GM23338 (cell line): ENCODE measurements at regions not wholly inside any gene's neighbourhood (a gene's known extent, or its start where the extent isn't known, plus 50 kb on each side); places are given as distances from the start of the nearest gene placed in this dataset.

Experiments
- ATAC-seq: fragments of 200-7000 bp; cut with Tn5 transposase; 3 replicates; pipeline ENCODE4 v1.9.1; 2020
- DNase-seq: peaks from one replicate; pipeline ENCODE4 v3.0.0-alpha.2; 2015; ENCODE audit warnings: low spot score
- H2AFZ ChIP-seq: fragments of 200-600 bp; sonication (generic); 2 replicates; pipeline ENCODE4 v1.8.0; 2016; ENCODE audit warnings: antibody characterized with exemption, mild to moderate bottlenecking, moderate library complexity
- H3F3A ChIP-seq: fragments of 200-600 bp; sonication (generic); replicated peaks from 2 replicates; pipeline ENCODE4 v1.8.0; 2017; ENCODE audit warnings: antibody characterized with exemption, mixed run types, low read depth
- H3K27ac ChIP-seq: fragments of 200-600 bp; sonication (generic); 2 replicates; pipeline ENCODE4 v1.6.1; 2016; ENCODE audit warnings: low read depth
- H3K27me3 ChIP-seq: fragments of 200-600 bp; sonication (generic); 2 replicates; pipeline ENCODE4 v1.8.0; 2016; ENCODE audit warnings: mild to moderate bottlenecking, mixed run types, moderate library complexity; ENCODE audit not compliant: insufficient read depth
- H3K36me3 ChIP-seq: fragments of 200-600 bp; sonication (generic); 2 replicates; pipeline ENCODE4 v1.8.0; 2016; ENCODE audit warnings: mild to moderate bottlenecking; ENCODE audit not compliant: insufficient read depth
- H3K4me1 ChIP-seq: fragments of 200-600 bp; sonication (generic); 2 replicates; pipeline ENCODE4 v1.8.0; 2016; ENCODE audit warnings: mild to moderate bottlenecking, moderate library complexity; ENCODE audit not compliant: insufficient read depth
- H3K4me2 ChIP-seq: fragments of 200-600 bp; sonication (generic); 2 replicates; pipeline ENCODE4 v1.7.1; 2017; ENCODE audit warnings: mixed run types
- H3K4me3 ChIP-seq: fragments of 200-600 bp; sonication (generic); 2 replicates; pipeline ENCODE4 v1.6.1; 2016; ENCODE audit warnings: mixed run types
- H3K79me2 ChIP-seq: fragments of 200-600 bp; sonication (generic); replicated peaks from 2 replicates; pipeline ENCODE4 v1.8.0; 2017; ENCODE audit warnings: mild to moderate bottlenecking; ENCODE audit not compliant: insufficient read depth
- H3K9me2 ChIP-seq: fragments of 200-600 bp; sonication (generic); 2 replicates; pipeline ENCODE4 v1.8.0; 2017; ENCODE audit not compliant: insufficient read depth
- H4K20me1 ChIP-seq: fragments of 200-600 bp; sonication (generic); replicated peaks from 2 replicates; pipeline ENCODE4 v1.8.0; 2017; ENCODE audit warnings: mild to moderate bottlenecking; ENCODE audit not compliant: insufficient read depth
- H3K27ac Mint-ChIP-seq: 2 replicates; pipeline ENCODE4 v1.8.0; 2020; ENCODE audit warnings: inconsistent platforms, mild to moderate bottlenecking, moderate library complexity, mixed read lengths
- H3K27me3 Mint-ChIP-seq: 3 replicates; pipeline ENCODE4 v1.8.0; 2022; ENCODE audit warnings: low read depth, mild to moderate bottlenecking, moderate library complexity, mixed read lengths, inconsistent platforms; ENCODE audit not compliant: insufficient read depth, poor library complexity
- H3K36me3 Mint-ChIP-seq: 3 replicates; pipeline ENCODE4 v1.8.0; 2021; ENCODE audit warnings: low read depth, mild to moderate bottlenecking, inconsistent platforms, moderate library complexity, mixed read lengths
- H3K4me1 Mint-ChIP-seq: 3 replicates; pipeline ENCODE4 v1.8.0; 2020; ENCODE audit warnings: mild to moderate bottlenecking, inconsistent platforms, mixed read lengths
- H3K4me3 Mint-ChIP-seq: 3 replicates; pipeline ENCODE4 v1.8.0; 2021; ENCODE audit warnings: moderate library complexity, mild to moderate bottlenecking, inconsistent platforms, mixed read lengths
- H3K9me3 Mint-ChIP-seq: 3 replicates; pipeline ENCODE4 v1.8.0; 2020; ENCODE audit warnings: moderate library complexity, mild to moderate bottlenecking, inconsistent platforms, mixed read lengths
- CREB1 ChIP-seq: fragments of 250-450 bp; sonication (Bioruptor Pico); IDR thresholded peaks from 2 replicates; pipeline ENCODE4 v1.5.0; 2020; ENCODE audit warnings: low read depth, mild to moderate bottlenecking, moderate library complexity
- CTCF ChIP-seq, 2 experiments: fragments of 200-600 bp in 1 of 2; sonication (generic) in 1 of 2; conservative IDR thresholded peaks; 2 replicates each; pipeline versions ENCODE4 v1.5.1 to v1.6.1; 2016 to 2017; ENCODE audit warnings: antibody characterized with exemption in 2 of 2, low read depth in 2 of 2, mild to moderate bottlenecking in 2 of 2, moderate library complexity in 1 of 2
- ETS1 ChIP-seq: IDR thresholded peaks from 2 replicates; pipeline ENCODE4 v1.6.1; 2016; ENCODE audit warnings: antibody characterized with exemption
- EZH2 ChIP-seq: fragments of 200-600 bp; sonication (generic); IDR thresholded peaks from one replicate; pipeline ENCODE4 v1.8.0; 2017; ENCODE audit warnings: antibody characterized with exemption, mild to moderate bottlenecking, low read depth; ENCODE audit not compliant: unreplicated experiment
- EZH2phosphoT487 ChIP-seq: fragments of 200-600 bp; sonication (generic); IDR thresholded peaks from one replicate; pipeline ENCODE4 v1.8.1; 2018; ENCODE audit warnings: antibody characterized with exemption; ENCODE audit not compliant: unreplicated experiment
- NANOG ChIP-seq: IDR thresholded peaks from 2 replicates; pipeline ENCODE4 v1.6.1; 2016; ENCODE audit warnings: antibody characterized with exemption, borderline replicate concordance
- POLR2AphosphoS5 ChIP-seq: IDR thresholded peaks from 2 replicates; pipeline ENCODE4 v1.6.1; 2016; ENCODE audit warnings: antibody characterized with exemption, low read depth
- REST ChIP-seq: IDR thresholded peaks from one replicate; pipeline ENCODE4 v1.6.1; 2018; ENCODE audit warnings: antibody characterized with exemption; ENCODE audit not compliant: unreplicated experiment
- STAT1 ChIP-seq: IDR thresholded peaks from one replicate; pipeline ENCODE4 v1.6.1; 2016; ENCODE audit warnings: antibody characterized with exemption; ENCODE audit not compliant: unreplicated experiment
- ZNF114 ChIP-seq: fragments of 250-450 bp; sonication (Bioruptor Pico); IDR thresholded peaks from 2 replicates; pipeline ENCODE4 v1.5.0; 2020; ENCODE audit warnings: mild to moderate bottlenecking, moderate library complexity
- ZNF331 ChIP-seq: fragments of 250-450 bp; sonication (Bioruptor Pico); IDR thresholded peaks from 2 replicates; pipeline ENCODE4 v1.5.0; 2020; ENCODE audit warnings: low read depth, mild to moderate bottlenecking, moderate library complexity
- ZNF462 ChIP-seq: fragments of 250-450 bp; sonication (Bioruptor Pico); IDR thresholded peaks from 2 replicates; pipeline ENCODE4 v1.5.0; 2020; ENCODE audit warnings: mild to moderate bottlenecking, moderate library complexity

- no peaks in the 10 kb centered on the region for H3K4me1 ChIP-seq
- no peak overlapping the region; the same call in 1 of the 2 replicates for H2AFZ ChIP-seq
- ATAC-seq (no peak), DNase-seq (no peak)
- H3F3A ChIP-seq = no peaks in the 10 kb centered on the region
- peaks cover 3% of the 10 kb centered on the region; the same call in 1 of the 3 replicates for H3K4me1 Mint-ChIP-seq
- no peak overlapping the region for H3K4me2 ChIP-seq
- no peak overlapping the region for H3K27ac Mint-ChIP-seq
- no peak for TF ChIP-seq POLR2AphosphoS5
- TF ChIP-seq ZNF462 = no peak
- no peak for TF ChIP-seq NANOG
- no peak for TF ChIP-seq EZH2
- TF ChIP-seq ZNF331 (CRISPR knock-in tag) = no peak
- TF ChIP-seq ZNF114 (CRISPR knock-in tag) = no peak
- TF ChIP-seq CREB1 = no peak
- TF ChIP-seq REST = no peak
- TF ChIP-seq STAT1 = no peak
- TF ChIP-seq CTCF (conservative IDR thresholded peaks at IDR 0.05; ENCODE audit: low read depth in 2 of 2) = no peak
- no peak for TF ChIP-seq ETS1
- no peak for TF ChIP-seq EZH2phosphoT487
- no peaks in the 10 kb centered on the region for H3K36me3 Mint-ChIP-seq
- H3K36me3 ChIP-seq = no peaks in the 10 kb centered on the region
- H3K27ac ChIP-seq = no peak overlapping the region
- no peaks in the 10 kb centered on the region for H3K79me2 ChIP-seq
- H4K20me1 ChIP-seq = no peaks in the 10 kb centered on the region
- no peaks in the 10 kb centered on the region for H3K9me2 ChIP-seq
- no peaks in the 10 kb centered on the region for H3K27me3 Mint-ChIP-seq
- H3K27me3 ChIP-seq = no peaks in the 10 kb centered on the region
- no peak overlapping the region for H3K4me3 Mint-ChIP-seq
- no peaks in the 10 kb centered on the region; the same call in 2 of the 3 replicates for H3K9me3 Mint-ChIP-seq
- H3K4me3 ChIP-seq = no peak overlapping the region
These were observed 410.1 kb downstream of the SUCLG1 start for GRCh38 chr2:84048964-84049363.
